Inflammatory macrophage treated with lipopolysaccharide for 1 hour (primary cell): ENCODE measurements at regions not wholly inside any gene's neighbourhood (a gene's known extent, or its start where the extent isn't known, plus 50 kb on each side); places are given as distances from the start of the nearest gene placed in this dataset.
"Not testable (repeated sequence)": the region's sequence is repeated elsewhere in the genome, so short reads cannot be mapped to it uniquely, and the experiment has no call there.

ENCODE experiments used
- DNase-seq, 2 donors: peaks; one replicate each; pipeline ENCODE4 v3.0.0-alpha.2; 2020 to 2022

- DNase-seq, result no peak
These were observed 772.7 kb downstream of the PRELID2 start for GRCh38 chr5:145062280-145063062.

GRCh38 chr5:145056800-145057199 is 778.3 kb downstream of the PRELID2 start:
- no peak for DNase-seq

- DNase-seq, result no peak
These were observed 785.0 kb downstream of the PRELID2 start for GRCh38 chr5:145050181-145050580.

- DNase-seq, result no peak
These were observed 790.2 kb downstream of the PRELID2 start for GRCh38 chr5:145044970-145045369.

DNA sequence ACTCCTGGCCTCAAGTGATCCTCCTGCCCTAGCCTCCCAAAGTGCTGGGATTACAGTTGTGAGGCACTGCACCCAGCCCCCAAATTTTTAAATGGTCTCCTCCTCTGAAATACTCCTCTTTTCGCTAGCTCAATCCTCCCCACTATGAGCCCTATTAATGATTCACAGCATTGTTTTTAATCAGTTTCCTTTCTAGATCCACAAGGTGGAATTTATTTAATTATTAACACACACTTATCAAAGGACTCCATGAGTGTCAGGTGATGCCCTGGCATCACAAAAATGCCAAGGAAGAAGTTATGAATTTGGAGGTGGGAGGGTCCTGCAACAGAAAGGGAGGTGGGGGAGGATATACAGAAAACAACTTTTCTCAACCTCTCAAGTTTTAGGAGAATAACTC is 806.5 kb downstream of the PRELID2 start:
- DNase-seq, result no peak

GRCh38 chr5:145027286-145027685 is 807.9 kb downstream of the PRELID2 start:
- no peak for DNase-seq

DNA sequence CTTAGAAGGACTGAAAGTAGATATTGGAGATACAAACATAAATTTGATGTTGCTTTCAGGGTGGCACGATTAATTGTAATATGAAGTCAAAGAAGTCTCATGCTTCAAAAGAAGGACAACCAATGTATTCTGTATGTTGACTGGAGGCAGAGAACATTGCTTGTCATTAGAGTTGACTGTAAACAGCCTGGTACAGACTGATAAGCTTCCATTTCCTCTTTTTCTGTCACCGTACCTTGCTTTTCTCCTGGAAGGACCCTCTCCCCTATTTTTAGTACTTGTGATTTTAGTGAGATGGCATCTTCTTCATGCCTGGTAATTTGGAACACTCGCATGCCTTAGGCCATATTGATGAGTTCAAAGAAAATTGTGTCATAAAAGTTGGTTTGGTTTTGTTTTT is 809.4 kb downstream of the PRELID2 start:
- DNase-seq, result no peak

DNA sequence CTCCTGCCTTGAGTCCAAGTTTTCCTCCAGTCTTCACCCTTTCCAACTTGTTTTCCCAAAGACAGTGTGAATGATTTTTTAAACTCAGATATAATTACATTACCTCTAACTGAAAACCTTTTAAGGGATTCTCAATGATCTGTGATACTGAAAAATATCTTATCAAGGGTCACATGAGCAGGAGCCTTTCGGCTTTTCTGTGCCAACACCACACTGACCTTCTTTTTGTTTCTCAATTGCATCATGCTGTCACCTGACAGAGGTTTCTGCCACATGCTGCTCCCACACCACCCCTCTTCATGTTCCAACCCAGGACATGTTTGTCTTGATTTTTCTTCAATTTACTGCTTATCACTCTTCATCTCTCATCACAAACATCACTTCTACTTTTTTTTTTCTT is 820.0 kb downstream of the PRELID2 start:
- no peak for DNase-seq

GRCh38 chr5:145014109-145014508 is 821.0 kb downstream of the PRELID2 start:
- DNase-seq, result no peak

- no peak for DNase-seq
These were observed 824.3 kb downstream of the PRELID2 start for GRCh38 chr5:145010834-145011233.

GRCh38 chr5:145008876-145009530 is 826.1 kb downstream of the PRELID2 start:
- DNase-seq, result no peak

DNA sequence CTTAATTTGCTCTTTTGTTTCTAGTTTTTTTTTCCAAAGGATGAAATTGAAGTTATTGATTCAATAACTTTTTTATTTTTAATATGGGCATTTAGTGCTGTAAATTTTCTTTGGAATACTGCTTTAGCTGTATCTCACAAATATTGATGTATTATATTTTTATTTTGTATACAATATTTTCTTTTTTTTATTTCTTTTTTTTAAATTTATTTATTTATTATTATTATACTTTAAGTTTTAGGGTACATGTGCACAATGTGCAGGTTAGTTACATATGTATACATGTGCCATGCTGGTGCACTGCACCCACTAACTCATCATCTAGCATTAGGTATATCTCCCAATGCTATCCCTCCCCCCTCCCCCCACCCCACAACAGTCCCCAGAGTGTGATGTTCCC is 823.7 kb downstream of the KCTD16 start:
- not testable (repeated sequence) for DNase-seq

- DNase-seq, result no peak
These were observed 812.4 kb downstream of the KCTD16 start for GRCh38 chr5:144983101-144983500.

GRCh38 chr5:144979516-144980264 is 809.0 kb downstream of the KCTD16 start:
- DNase-seq, result no peak

DNA sequence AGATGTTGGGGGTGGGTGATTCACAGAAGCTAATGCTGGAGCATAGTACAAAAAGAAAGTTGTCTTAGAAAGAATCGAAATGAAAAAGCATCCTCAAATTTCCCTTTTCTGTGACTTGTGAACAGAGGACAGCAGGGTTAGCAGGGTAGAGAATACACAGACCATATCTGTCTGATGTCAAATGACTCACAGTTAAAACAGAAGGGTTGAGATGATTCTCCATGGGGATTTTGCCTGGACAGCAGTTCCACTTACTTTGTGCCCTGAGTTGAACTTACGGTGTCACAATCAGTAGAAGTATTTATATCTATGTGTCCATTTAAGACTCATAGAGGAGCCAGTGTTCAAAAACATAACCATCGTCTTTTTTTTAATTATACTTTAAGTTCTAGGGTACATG is 801.6 kb downstream of the KCTD16 start:
- no peak for DNase-seq

DNA sequence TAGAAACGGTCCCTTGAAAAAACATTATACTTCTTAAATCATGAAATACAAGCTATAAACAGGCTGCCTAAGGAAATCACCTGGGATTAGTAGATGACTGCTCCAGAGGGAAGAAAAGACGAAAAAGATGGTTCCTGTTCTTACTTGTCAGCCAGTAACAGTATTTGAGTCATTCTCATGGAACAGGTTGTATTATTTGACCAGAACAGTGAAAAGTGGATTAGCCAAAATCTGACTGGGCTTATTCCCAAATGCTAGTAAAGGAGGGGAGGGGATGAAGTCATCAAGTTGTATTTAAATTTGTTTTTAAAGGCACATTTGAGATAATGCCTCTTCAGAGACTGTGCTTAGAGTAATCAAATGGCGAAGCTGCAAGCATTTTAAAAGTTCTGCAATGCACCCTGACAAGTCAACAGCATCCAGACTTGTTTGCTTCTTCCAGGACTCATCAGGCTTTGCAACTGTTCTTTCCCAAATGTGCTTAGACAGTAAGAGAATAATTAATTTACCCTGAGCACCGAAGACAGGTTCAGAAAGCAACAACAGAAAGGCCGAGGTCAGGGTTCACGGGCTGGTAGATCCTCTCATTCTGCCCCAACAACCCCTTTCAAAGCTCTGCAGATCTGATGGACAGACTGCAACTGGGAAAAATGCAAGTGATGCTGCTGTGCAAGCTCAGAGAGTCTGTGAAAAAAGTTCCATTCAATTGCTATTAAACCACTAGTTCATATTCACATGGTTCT is 800.6 kb downstream of the KCTD16 start:
- DNase-seq, result no peak

DNA sequence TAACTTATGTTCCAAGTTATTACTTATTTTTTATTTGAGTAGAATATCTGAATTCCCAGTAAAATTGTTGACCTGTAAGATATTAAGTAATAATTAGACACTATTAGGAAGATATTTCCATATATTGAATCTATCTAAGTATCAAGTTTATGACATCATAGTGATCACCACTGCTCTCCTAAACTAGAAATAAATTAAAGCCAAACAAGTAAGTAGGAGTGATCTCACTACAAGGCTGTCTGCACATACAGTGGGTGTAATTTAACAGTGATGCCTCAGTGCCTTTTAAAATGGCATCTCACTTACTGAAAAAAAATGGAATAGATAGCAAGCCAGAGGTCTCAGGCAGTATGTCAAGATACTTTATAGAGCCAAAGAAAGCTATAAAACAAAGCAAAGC is 789.6 kb downstream of the KCTD16 start:
- no peak for DNase-seq

- DNase-seq, result no peak
These were observed 787.3 kb downstream of the KCTD16 start for GRCh38 chr5:144958002-144958401.

DNA sequence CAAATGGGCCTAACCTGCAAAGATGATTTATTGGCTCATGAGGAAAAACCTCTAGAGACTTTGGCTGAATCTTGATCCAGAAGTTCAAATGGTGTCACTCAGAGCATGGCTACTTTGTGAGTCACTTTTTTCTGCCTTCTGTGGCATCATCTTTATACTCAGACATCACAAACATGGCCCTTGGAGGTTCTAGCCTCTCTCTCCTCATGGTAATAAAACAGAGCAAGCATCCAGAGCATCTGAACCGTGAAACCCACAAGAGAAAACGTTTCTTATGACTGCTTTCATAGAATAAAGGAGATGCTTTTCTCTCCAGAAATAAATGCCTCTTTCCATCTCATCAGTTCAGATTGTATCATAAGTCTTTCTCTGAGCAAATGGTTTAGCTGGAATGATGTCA is 780.3 kb downstream of the KCTD16 start:
- no peak for DNase-seq

GRCh38 chr5:144947023-144947422 is 776.4 kb downstream of the KCTD16 start:
- DNase-seq, result no peak

GRCh38 chr5:144945503-144945902 is 774.8 kb downstream of the KCTD16 start:
- DNase-seq, result no peak

GRCh38 chr5:144944936-144945335 is 774.3 kb downstream of the KCTD16 start:
- no peak for DNase-seq

DNA sequence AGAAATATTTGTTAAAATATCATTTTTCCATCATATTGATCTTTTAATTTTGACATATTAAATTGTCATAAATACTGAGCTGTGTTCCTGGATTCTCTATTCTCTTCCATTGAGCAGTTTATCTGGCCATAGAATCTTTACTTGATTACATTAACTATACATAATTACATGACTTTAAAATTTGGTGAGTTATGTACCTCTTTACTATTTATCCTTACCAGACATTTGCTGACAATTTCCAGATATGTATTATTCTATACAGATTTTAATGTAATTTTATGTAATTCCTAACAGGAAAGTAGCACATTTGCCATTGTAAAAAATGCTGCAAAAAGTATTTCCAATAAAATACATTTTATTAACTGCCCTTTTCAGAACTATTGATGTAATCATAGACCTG is 770.3 kb downstream of the KCTD16 start:
- no peak for DNase-seq
